ENCODE measurements at regions not wholly inside any gene's neighbourhood (a gene's known extent, or its start where the extent isn't known, plus 50 kb on each side); places are given as distances from the start of the nearest gene placed in this dataset.

DNA sequence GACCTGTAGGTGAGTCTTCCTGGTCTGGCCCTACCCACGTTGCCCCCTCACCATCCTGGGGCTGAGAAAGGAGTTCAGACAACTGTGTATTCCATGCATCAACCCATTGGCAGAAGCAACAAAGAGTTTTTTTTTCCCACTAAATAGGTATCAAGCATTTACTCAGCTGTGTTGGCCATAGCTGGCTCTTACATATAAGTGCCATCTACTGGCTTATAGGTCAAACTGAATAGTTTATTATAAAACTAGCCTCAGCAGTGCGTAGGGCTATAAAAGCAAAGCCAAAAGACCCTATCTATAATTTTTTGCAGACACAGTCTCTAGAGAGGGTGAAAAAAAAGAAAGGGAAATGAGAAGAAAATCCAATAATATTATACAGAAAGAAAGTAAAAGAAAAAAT, 765.2 kb upstream of the MGAT4C start:
- no peaks in the 10 kb centered on the region for H3K9me3 Mint-ChIP-seq (ENCODE audit: low read depth)
- DNase-seq (ENCODE audit: low spot score, unreplicated experiment), result no peak
- H3K36me3 Mint-ChIP-seq (ENCODE audit: insufficient read depth), result no peaks in the 10 kb centered on the region
- no peaks in the 10 kb centered on the region for H3K4me1 Mint-ChIP-seq (ENCODE audit: low read depth)
- H3K27me3 Mint-ChIP-seq, result no peaks in the 10 kb centered on the region
- TF ChIP-seq, protein P1, sequence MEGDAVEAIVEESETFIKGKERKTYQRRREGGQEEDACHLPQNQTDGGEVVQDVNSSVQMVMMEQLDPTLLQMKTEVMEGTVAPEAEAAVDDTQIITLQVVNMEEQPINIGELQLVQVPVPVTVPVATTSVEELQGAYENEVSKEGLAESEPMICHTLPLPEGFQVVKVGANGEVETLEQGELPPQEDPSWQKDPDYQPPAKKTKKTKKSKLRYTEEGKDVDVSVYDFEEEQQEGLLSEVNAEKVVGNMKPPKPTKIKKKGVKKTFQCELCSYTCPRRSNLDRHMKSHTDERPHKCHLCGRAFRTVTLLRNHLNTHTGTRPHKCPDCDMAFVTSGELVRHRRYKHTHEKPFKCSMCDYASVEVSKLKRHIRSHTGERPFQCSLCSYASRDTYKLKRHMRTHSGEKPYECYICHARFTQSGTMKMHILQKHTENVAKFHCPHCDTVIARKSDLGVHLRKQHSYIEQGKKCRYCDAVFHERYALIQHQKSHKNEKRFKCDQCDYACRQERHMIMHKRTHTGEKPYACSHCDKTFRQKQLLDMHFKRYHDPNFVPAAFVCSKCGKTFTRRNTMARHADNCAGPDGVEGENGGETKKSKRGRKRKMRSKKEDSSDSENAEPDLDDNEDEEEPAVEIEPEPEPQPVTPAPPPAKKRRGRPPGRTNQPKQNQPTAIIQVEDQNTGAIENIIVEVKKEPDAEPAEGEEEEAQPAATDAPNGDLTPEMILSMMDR (IDR thresholded peaks at IDR 0.05; ENCODE audit: unreplicated experiment), result no peak
- no peak overlapping the region for H3K27ac Mint-ChIP-seq
- no peak overlapping the region for H3K4me3 Mint-ChIP-seq (ENCODE audit: low read depth)

DNA sequence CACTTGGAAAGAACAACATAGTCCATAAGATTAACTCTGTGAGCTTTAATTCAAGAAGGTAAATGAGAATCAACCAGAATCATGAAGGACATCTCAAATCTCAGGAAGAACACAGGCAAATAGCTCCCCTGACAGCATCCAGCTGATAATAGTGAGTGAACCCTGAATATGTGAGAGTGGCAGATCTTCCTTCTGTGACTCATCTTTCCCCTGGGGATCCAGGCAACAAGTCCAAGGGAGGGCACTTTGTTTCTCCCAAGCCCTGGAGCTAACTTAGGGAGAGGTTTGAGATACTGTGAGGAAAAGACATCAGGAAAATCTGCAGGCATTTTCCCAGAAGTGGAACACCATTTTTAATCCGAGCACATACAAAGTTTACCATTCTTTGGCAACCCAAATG, 763.9 kb upstream of the MGAT4C start:
- Mint-ChIP-seq H3K27me3 (no peaks in the 10 kb centered on the region), H3K4me1 (ENCODE audit: low read depth) (no peaks in the 10 kb centered on the region), H3K36me3 (ENCODE audit: insufficient read depth) (no peaks in the 10 kb centered on the region), H3K27ac (no peak overlapping the region), H3K9me3 (ENCODE audit: low read depth) (no peaks in the 10 kb centered on the region), H3K4me3 (ENCODE audit: low read depth) (no peak overlapping the region)
- no peak for DNase-seq (ENCODE audit: low spot score, unreplicated experiment)
- TF ChIP-seq, protein P1 (IDR thresholded peaks at IDR 0.05; ENCODE audit: unreplicated experiment), result no peak

DNA sequence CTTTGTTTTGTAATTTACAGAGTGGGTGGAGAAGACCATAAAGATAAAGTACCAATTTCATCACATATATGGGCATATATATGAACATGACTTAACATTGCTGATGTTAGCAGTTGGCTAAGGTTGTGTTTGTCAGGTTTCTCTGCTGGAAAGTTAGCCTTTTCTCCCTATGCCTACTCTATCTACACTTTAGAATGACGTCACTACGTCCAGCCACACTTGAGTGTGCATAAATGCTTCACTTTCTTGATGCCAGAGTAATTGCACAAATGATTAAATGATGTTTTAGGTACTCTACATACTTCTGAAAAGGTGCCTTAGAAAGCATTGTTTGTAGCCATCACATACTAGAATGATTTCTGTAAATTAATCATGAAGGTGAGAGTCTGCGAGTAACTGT, 759.2 kb upstream of the MGAT4C start:
- no peaks in the 10 kb centered on the region for H3K36me3 Mint-ChIP-seq (ENCODE audit: insufficient read depth)
- TF ChIP-seq, protein P1 (IDR thresholded peaks at IDR 0.05; ENCODE audit: unreplicated experiment), result no peak
- no peaks in the 10 kb centered on the region for H3K4me1 Mint-ChIP-seq (ENCODE audit: low read depth)
- no peak for DNase-seq (ENCODE audit: low spot score, unreplicated experiment)
- H3K4me3 Mint-ChIP-seq (ENCODE audit: low read depth), result no peak overlapping the region
- H3K9me3 Mint-ChIP-seq (ENCODE audit: low read depth), result no peaks in the 10 kb centered on the region
- H3K27ac Mint-ChIP-seq, result no peak overlapping the region
- H3K27me3 Mint-ChIP-seq, result no peaks in the 10 kb centered on the region

DNA sequence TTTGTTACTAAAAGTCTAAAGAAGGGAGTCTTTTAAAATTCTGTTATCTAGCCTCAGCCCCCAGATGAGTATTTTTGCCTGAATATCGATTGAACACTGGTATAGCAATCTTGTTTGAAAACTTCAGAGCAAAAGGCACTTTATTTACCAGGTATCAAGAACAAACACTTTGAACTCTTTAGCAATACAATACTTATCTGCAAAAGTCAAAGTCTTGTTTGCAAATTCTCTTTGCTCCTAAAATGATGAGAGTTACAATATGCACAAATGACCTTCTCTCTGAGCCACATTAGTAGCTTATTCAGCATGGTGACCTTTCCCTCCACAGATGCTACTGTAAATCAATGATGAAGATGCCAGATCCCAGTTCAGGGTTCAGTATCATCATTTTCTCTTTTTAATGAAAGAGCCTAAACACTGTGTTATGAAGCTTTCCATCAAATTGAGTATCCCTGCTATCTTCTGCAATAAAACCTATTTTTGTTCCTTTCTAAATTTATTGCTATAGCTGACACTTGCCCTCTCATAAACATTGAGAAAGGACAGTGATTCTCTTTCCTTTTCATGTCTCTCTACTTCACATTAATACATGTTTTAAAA, 752.7 kb upstream of the MGAT4C start:
- TF ChIP-seq, protein P1 (IDR thresholded peaks at IDR 0.05; ENCODE audit: unreplicated experiment), result no peak
- peaks cover 17% of the 10 kb centered on the region for H3K9me3 Mint-ChIP-seq (ENCODE audit: low read depth)
- peaks cover 13% of the 10 kb centered on the region for H3K4me1 Mint-ChIP-seq (ENCODE audit: low read depth)
- H3K27ac Mint-ChIP-seq, result no peak overlapping the region
- no peaks in the 10 kb centered on the region for H3K27me3 Mint-ChIP-seq
- no peak for DNase-seq (ENCODE audit: low spot score, unreplicated experiment)
- no peak overlapping the region for H3K4me3 Mint-ChIP-seq (ENCODE audit: low read depth)
- no peaks in the 10 kb centered on the region for H3K36me3 Mint-ChIP-seq (ENCODE audit: insufficient read depth)

DNA sequence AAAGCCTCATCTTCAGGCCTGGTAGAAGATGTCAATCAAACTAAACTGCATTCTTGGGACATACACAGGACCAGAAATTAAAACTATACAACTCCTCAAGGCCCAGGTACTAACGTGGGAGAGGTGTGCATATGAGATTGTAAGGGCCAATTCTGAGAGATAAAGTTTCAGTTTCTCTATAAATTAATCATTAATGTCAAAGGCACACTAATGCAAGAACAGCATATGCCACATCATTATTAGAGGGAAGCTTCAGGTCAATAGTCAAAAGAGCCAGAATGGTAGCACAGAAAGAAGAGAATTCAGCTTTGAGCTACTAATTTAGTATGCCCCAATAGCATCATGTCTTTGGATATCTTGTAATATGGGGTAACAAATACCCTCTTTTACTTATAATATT, 744.9 kb upstream of the MGAT4C start:
- H3K4me1 Mint-ChIP-seq (ENCODE audit: low read depth), result no peaks in the 10 kb centered on the region
- peaks cover 42% of the 10 kb centered on the region for H3K9me3 Mint-ChIP-seq (ENCODE audit: low read depth)
- TF ChIP-seq, protein P1 (IDR thresholded peaks at IDR 0.05; ENCODE audit: unreplicated experiment), result no peak
- no peaks in the 10 kb centered on the region for H3K27me3 Mint-ChIP-seq
- H3K4me3 Mint-ChIP-seq (ENCODE audit: low read depth), result no peak overlapping the region
- no peak overlapping the region for H3K27ac Mint-ChIP-seq
- no peaks in the 10 kb centered on the region for H3K36me3 Mint-ChIP-seq (ENCODE audit: insufficient read depth)
- DNase-seq (ENCODE audit: low spot score, unreplicated experiment), result no peak
